NCI-H1417 (cell line): ENCODE measurements at regions not wholly inside any gene's neighbourhood (a gene's known extent, or its start where the extent isn't known, plus 50 kb on each side); places are given as distances from the start of the nearest gene placed in this dataset.

Experiments
- DNase-seq, 3 experiments: peaks; one replicate each; lab custom pipeline; 2025; lab: John Stamatoyannopoulos, UW

GRCh38 chr5:13567819-13568218 is 376.7 kb downstream of the DNAH5 start:
- DNase-seq, result no peak

GRCh38 chr5:13566871-13567339 is 377.6 kb downstream of the DNAH5 start:
- no peak for DNase-seq

GRCh38 chr5:13558408-13558807 is 386.1 kb downstream of the DNAH5 start:
- no peak for DNase-seq

GRCh38 chr5:13553896-13554295 is 390.6 kb downstream of the DNAH5 start:
- DNase-seq, result no peak

- peak in 1 of 3 experiments; percentile 10 for DNase-seq
Measured at GRCh38 chr5:13552361-13552760, 392.1 kb downstream of the DNAH5 start.

GRCh38 chr5:13551645-13552044 is 392.8 kb downstream of the DNAH5 start:
- no peak for DNase-seq

GRCh38 chr5:13540168-13540750 is 404.2 kb downstream of the DNAH5 start:
- DNase-seq, result no peak

- DNase-seq, result no peak
Measured at GRCh38 chr5:13536933-13537332, 407.6 kb downstream of the DNAH5 start.

GRCh38 chr5:13533833-13534232 is 410.7 kb downstream of the DNAH5 start:
- no peak for DNase-seq

- DNase-seq, result no peak
Measured at GRCh38 chr5:13529300-13529699, 415.2 kb downstream of the DNAH5 start.

GRCh38 chr5:13524936-13525335 is 419.6 kb downstream of the DNAH5 start:
- no peak for DNase-seq

- DNase-seq, result no peak
Measured at GRCh38 chr5:13519131-13519530, 425.4 kb downstream of the DNAH5 start.

GRCh38 chr5:13516195-13516594 is 428.3 kb downstream of the DNAH5 start:
- DNase-seq, result no peak

- DNase-seq, result no peak
Measured at GRCh38 chr5:13511442-13511841, 433.0 kb downstream of the DNAH5 start.

- DNase-seq, result no peak
Measured at GRCh38 chr5:13510616-13511015, 433.9 kb downstream of the DNAH5 start.

- no peak for DNase-seq
Measured at GRCh38 chr5:13508559-13508958, 435.9 kb downstream of the DNAH5 start.

GRCh38 chr5:13505326-13505725 is 439.2 kb downstream of the DNAH5 start:
- DNase-seq, result peak in 1 of 3 experiments; percentile 12

- no peak for DNase-seq
Measured at GRCh38 chr5:13503017-13503416, 441.5 kb downstream of the DNAH5 start.

- no peak for DNase-seq
Measured at GRCh38 chr5:13501176-13501575, 443.3 kb downstream of the DNAH5 start.

GRCh38 chr5:13498279-13498678 is 446.2 kb downstream of the DNAH5 start:
- DNase-seq, result no peak

GRCh38 chr5:13488254-13488931 is 456.1 kb downstream of the DNAH5 start:
- DNase-seq, result no peak

GRCh38 chr5:13480834-13481233 is 463.7 kb downstream of the DNAH5 start:
- DNase-seq, result peak; percentile 12 to 87 (median 56)

- DNase-seq, result peak; percentile 52 to 88 (median 62)
Measured at GRCh38 chr5:13478831-13479465, 465.5 kb downstream of the DNAH5 start.
